ENCODE measurements at regions not wholly inside any gene's neighbourhood (a gene's known extent, or its start where the extent isn't known, plus 50 kb on each side); places are given as distances from the start of the nearest gene placed in this dataset.

GRCh38 chr16:80356365-80356764, 184.4 kb upstream of the DYNLRB2 start:
- DNase-seq = no peak

GRCh38 chr16:80355335-80355734, 185.5 kb upstream of the DYNLRB2 start:
- DNase-seq = no peak

GRCh38 chr16:80350061-80350460, 190.7 kb upstream of the DYNLRB2 start:
- DNase-seq = no peak

- DNase-seq = peak; percentile 15 to 58
Measured at GRCh38 chr16:80347900-80348299, 192.9 kb upstream of the DYNLRB2 start.

GRCh38 chr16:80347002-80347401, 193.8 kb upstream of the DYNLRB2 start:
- no peak for DNase-seq

GRCh38 chr16:80346111-80346632, 194.6 kb upstream of the DYNLRB2 start:
- no peak for DNase-seq

- peak in 1 of 2 donors; percentile 6 for DNase-seq
Measured at GRCh38 chr16:80345701-80346100, 195.1 kb upstream of the DYNLRB2 start.

GRCh38 chr16:80344570-80344969, 196.2 kb upstream of the DYNLRB2 start:
- DNase-seq = no peak

GRCh38 chr16:80341263-80341662, 199.5 kb upstream of the DYNLRB2 start:
- DNase-seq = no peak

- DNase-seq = no peak
Measured at GRCh38 chr16:80337786-80338185, 203.0 kb upstream of the DYNLRB2 start.

GRCh38 chr16:80330803-80331202, 210.0 kb upstream of the DYNLRB2 start:
- DNase-seq = no peak

GRCh38 chr16:80330150-80330549, 210.6 kb upstream of the DYNLRB2 start:
- DNase-seq = no peak

- DNase-seq = no peak
Measured at GRCh38 chr16:80327740-80328139, 213.1 kb upstream of the DYNLRB2 start.

GRCh38 chr16:80324371-80324770, 216.4 kb upstream of the DYNLRB2 start:
- no peak for DNase-seq

GRCh38 chr16:80323808-80324195, 217.0 kb upstream of the DYNLRB2 start:
- no peak for DNase-seq

- DNase-seq = no peak
Measured at GRCh38 chr16:80323187-80323807, 217.5 kb upstream of the DYNLRB2 start.

GRCh38 chr16:80319181-80319580, 221.6 kb upstream of the DYNLRB2 start:
- DNase-seq = no peak

GRCh38 chr16:80318107-80318506, 222.7 kb upstream of the DYNLRB2 start:
- DNase-seq = no peak

- DNase-seq = peak; percentile 78 to 80
Measured at GRCh38 chr16:80317599-80318037, 223.2 kb upstream of the DYNLRB2 start.

- peak in 1 of 2 donors; percentile 38 for DNase-seq
Measured at GRCh38 chr16:80317116-80317515, 223.7 kb upstream of the DYNLRB2 start.

- no peak for DNase-seq
Measured at GRCh38 chr16:80314042-80314441, 226.8 kb upstream of the DYNLRB2 start.

- no peak for DNase-seq
Measured at GRCh38 chr16:80309178-80309577, 231.6 kb upstream of the DYNLRB2 start.

GRCh38 chr16:80305410-80305809, 235.4 kb upstream of the DYNLRB2 start:
- no peak for DNase-seq

GRCh38 chr16:80303691-80304090, 237.1 kb upstream of the DYNLRB2 start:
- DNase-seq = peak; percentile 19 to 39

Measured in right lung (tissue), 2 donors.